SJCRH30 (cell line): ENCODE measurements at regions not wholly inside any gene's neighbourhood (a gene's known extent, or its start where the extent isn't known, plus 50 kb on each side); places are given as distances from the start of the nearest gene placed in this dataset.

Experiments
- DNase-seq, 2 experiments: peaks; one replicate each; pipeline ENCODE4 v3.0.0-alpha.2; 2015 to 2020
- H3K27ac ChIP-seq: fragments of 250-450 bp; sonication (Bioruptor Pico); 2 replicates; pipeline ENCODE4 v1.5.1; 2020; ENCODE audit warnings: mild to moderate bottlenecking, moderate library complexity
- H3K27me3 ChIP-seq: fragments of 250-450 bp; sonication (Bioruptor Pico); 2 replicates; pipeline ENCODE4 v1.5.1; 2020; ENCODE audit warnings: mild to moderate bottlenecking, moderate library complexity
- H3K36me3 ChIP-seq: fragments of 250-450 bp; sonication (Bioruptor Pico); 2 replicates; pipeline ENCODE4 v1.5.1; 2020; ENCODE audit warnings: mild to moderate bottlenecking, moderate library complexity
- H3K4me1 ChIP-seq: fragments of 250-450 bp; sonication (Bioruptor Pico); 2 replicates; pipeline ENCODE4 v1.5.1; 2020; ENCODE audit warnings: mild to moderate bottlenecking, moderate library complexity
- H3K4me3 ChIP-seq: fragments of 250-450 bp; sonication (Bioruptor Pico); 2 replicates; pipeline ENCODE4 v1.5.1; 2020; ENCODE audit warnings: mild to moderate bottlenecking, moderate library complexity
- H3K9me3 ChIP-seq: fragments of 250-450 bp; sonication (Bioruptor Pico); replicated peaks from 2 replicates; pipeline ENCODE4 v1.5.1; 2020; ENCODE audit warnings: mild to moderate bottlenecking, moderate library complexity

GRCh38 chr9:27990524-27990923, 417.2 kb upstream of the C9orf72 start:
- H3K27me3 ChIP-seq: no peaks in the 10 kb centered on the region
- no peaks in the 10 kb centered on the region for H3K36me3 ChIP-seq
- no peaks in the 10 kb centered on the region for H3K4me1 ChIP-seq
- H3K27ac ChIP-seq: no peak overlapping the region
- H3K4me3 ChIP-seq: no peak overlapping the region
- H3K9me3 ChIP-seq: no peaks in the 10 kb centered on the region
- DNase-seq: no peak

GRCh38 chr9:27991221-27991620, 417.9 kb upstream of the C9orf72 start:
- Histone ChIP-seq H3K36me3 (no peaks in the 10 kb centered on the region), H3K4me1 (no peaks in the 10 kb centered on the region), H3K9me3 (no peaks in the 10 kb centered on the region), H3K4me3 (no peak overlapping the region), H3K27ac (no peak overlapping the region), H3K27me3 (no peaks in the 10 kb centered on the region)
- no peak for DNase-seq

DNA sequence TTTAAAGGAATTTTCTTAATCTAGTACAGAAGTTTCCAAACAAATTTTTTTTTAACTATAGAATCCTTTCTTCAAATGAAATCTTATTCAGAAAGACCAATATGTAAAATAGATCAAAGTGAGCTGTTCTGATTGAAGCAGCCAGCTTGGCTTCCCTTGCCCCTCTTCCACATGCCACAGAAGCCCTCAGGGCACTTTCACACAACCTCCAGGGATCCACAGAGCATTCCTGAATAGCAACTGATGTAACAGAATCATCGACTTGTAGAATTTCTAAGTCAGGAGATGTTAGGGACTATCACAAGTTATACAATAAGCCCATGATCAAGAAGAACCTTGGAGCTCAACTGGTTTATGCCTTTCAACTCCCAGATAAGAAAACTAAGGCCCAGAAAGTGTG, 427.8 kb upstream of the C9orf72 start:
- peak; percentile 30 to 31 for DNase-seq
- H3K27me3 ChIP-seq: no peaks in the 10 kb centered on the region
- H3K4me3 ChIP-seq: no peak overlapping the region
- no peaks in the 10 kb centered on the region for H3K9me3 ChIP-seq
- no peaks in the 10 kb centered on the region for H3K4me1 ChIP-seq
- no peaks in the 10 kb centered on the region for H3K36me3 ChIP-seq
- no peak overlapping the region for H3K27ac ChIP-seq

DNA sequence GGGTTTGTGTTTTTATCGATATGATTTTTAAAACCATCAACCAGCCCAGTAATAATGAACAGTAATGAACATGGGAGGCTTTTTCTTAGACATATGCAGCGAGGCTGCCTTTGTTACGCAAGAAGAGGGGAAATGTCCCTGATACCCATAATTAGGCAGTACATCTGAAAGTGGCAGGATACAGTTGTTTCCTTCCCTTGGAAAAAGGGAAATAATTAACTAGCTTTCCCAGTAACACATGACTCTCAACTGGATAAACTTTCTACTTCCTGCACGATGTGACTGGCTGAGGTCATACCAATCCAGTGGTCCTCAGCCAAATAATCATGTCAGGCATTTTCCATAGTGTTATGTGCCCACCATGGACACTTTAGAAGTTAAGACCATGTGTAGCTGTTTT, 431.6 kb upstream of the C9orf72 start:
- no peak for DNase-seq
- H3K4me3 ChIP-seq: no peak overlapping the region
- no peaks in the 10 kb centered on the region for H3K9me3 ChIP-seq
- H3K36me3 ChIP-seq: no peaks in the 10 kb centered on the region
- H3K4me1 ChIP-seq: no peaks in the 10 kb centered on the region
- H3K27me3 ChIP-seq: no peaks in the 10 kb centered on the region
- no peak overlapping the region for H3K27ac ChIP-seq

- Histone ChIP-seq H3K27ac (no peak overlapping the region), H3K4me3 (no peak overlapping the region), H3K9me3 (no peaks in the 10 kb centered on the region), H3K4me1 (no peaks in the 10 kb centered on the region), H3K27me3 (no peaks in the 10 kb centered on the region), H3K36me3 (no peaks in the 10 kb centered on the region)
- no peak for DNase-seq
These were observed 432.5 kb upstream of the C9orf72 start for GRCh38 chr9:28005779-28006178.

GRCh38 chr9:28007097-28007817, 434.0 kb upstream of the C9orf72 start:
- no peaks in the 10 kb centered on the region for H3K9me3 ChIP-seq
- no peak overlapping the region for H3K27ac ChIP-seq
- no peaks in the 10 kb centered on the region for H3K4me1 ChIP-seq
- H3K4me3 ChIP-seq: no peak overlapping the region
- no peak for DNase-seq
- no peaks in the 10 kb centered on the region for H3K27me3 ChIP-seq
- H3K36me3 ChIP-seq: no peaks in the 10 kb centered on the region

- no peaks in the 10 kb centered on the region for H3K36me3 ChIP-seq
- H3K27ac ChIP-seq: no peak overlapping the region
- no peak for DNase-seq
- H3K27me3 ChIP-seq: no peaks in the 10 kb centered on the region
- no peaks in the 10 kb centered on the region for H3K4me1 ChIP-seq
- H3K9me3 ChIP-seq: no peaks in the 10 kb centered on the region
- no peak overlapping the region for H3K4me3 ChIP-seq
These were observed 440.9 kb upstream of the C9orf72 start for GRCh38 chr9:28014212-28014611.

DNA sequence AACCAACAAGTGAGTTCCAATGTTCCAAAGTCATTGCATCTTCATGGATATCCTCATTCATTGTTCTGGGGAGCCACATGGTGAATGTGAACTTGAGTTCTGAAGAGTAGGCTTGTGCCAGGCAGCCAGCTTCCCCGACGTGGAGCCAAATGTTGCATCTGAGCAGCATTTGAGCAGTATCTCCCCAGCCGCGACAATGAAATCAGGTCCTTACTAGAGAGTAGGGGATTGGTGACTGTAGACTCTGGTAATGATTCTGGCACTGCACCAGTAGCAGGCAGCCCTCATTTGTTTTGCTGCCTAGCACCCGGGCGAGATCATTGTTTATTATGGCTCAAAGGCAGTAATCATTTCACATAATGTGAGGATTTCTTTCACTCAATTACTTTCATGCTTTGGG, 451.4 kb upstream of the C9orf72 start:
- no peaks in the 10 kb centered on the region for H3K27me3 ChIP-seq
- H3K36me3 ChIP-seq: no peaks in the 10 kb centered on the region
- no peaks in the 10 kb centered on the region for H3K4me1 ChIP-seq
- no peaks in the 10 kb centered on the region for H3K9me3 ChIP-seq
- H3K27ac ChIP-seq: no peak overlapping the region
- no peak overlapping the region for H3K4me3 ChIP-seq
- no peak for DNase-seq

DNA sequence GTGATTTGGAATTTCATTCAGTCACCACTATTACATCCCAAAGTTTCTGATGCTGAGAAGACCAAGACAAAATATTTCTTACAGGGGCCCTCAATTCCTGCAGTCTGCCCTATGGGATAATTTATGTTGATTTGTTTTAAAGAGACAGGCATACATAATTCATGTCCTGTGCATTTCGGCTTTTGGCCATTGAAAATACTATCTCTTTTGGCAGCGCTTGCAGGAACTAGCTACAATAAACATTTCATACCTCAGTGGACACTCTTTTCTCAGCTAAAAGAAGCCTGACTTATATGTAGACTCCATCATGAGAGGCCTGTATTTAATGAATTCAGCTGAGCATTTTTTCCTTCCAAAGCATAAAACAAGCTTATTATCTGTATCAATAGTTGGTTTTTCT, 451.9 kb upstream of the C9orf72 start:
- H3K9me3 ChIP-seq: no peaks in the 10 kb centered on the region
- no peak overlapping the region for H3K4me3 ChIP-seq

GRCh38 chr9:28031521-28032267, 458.4 kb upstream of the C9orf72 start:
- DNase-seq: no peak
- H3K4me1 ChIP-seq: no peaks in the 10 kb centered on the region
- no peaks in the 10 kb centered on the region for H3K27me3 ChIP-seq
- no peak overlapping the region for H3K27ac ChIP-seq
- no peak overlapping the region for H3K4me3 ChIP-seq
- no peaks in the 10 kb centered on the region for H3K9me3 ChIP-seq
- no peaks in the 10 kb centered on the region for H3K36me3 ChIP-seq

More for the DNA sequence above, 451.9 kb upstream of the C9orf72 start:
- no peaks in the 10 kb centered on the region for H3K4me1 ChIP-seq
- DNase-seq: no peak
- no peaks in the 10 kb centered on the region for H3K36me3 ChIP-seq
- H3K27ac ChIP-seq: no peak overlapping the region
- H3K27me3 ChIP-seq: no peaks in the 10 kb centered on the region

DNA sequence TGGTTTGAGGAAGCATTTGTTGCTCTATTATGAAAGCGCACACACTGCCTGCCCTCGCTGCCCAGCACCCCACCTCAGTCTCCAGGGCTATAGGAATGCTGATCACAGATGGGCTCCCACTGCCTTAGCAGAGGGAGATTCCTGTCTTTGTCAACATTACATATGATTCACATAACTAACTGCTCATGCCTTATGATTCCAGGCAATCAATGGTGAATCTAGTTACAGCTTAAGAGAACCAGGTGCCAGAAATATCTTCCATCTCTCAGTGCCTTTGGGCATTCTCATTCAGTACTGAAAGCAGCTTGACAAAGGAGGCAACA, 458.9 kb upstream of the C9orf72 start:
- H3K4me1 ChIP-seq: no peaks in the 10 kb centered on the region
- H3K36me3 ChIP-seq: no peaks in the 10 kb centered on the region
- H3K27ac ChIP-seq: no peak overlapping the region
- H3K4me3 ChIP-seq: no peak overlapping the region
- H3K27me3 ChIP-seq: no peaks in the 10 kb centered on the region
- no peak for DNase-seq
- no peaks in the 10 kb centered on the region for H3K9me3 ChIP-seq

GRCh38 chr9:28034242-28034641, 461.0 kb upstream of the C9orf72 start:
- H3K4me1 ChIP-seq: no peaks in the 10 kb centered on the region
- H3K36me3 ChIP-seq: no peaks in the 10 kb centered on the region
- no peak overlapping the region for H3K27ac ChIP-seq
- no peaks in the 10 kb centered on the region for H3K27me3 ChIP-seq
- H3K9me3 ChIP-seq: no peaks in the 10 kb centered on the region
- no peak overlapping the region for H3K4me3 ChIP-seq
- DNase-seq: no peak

DNA sequence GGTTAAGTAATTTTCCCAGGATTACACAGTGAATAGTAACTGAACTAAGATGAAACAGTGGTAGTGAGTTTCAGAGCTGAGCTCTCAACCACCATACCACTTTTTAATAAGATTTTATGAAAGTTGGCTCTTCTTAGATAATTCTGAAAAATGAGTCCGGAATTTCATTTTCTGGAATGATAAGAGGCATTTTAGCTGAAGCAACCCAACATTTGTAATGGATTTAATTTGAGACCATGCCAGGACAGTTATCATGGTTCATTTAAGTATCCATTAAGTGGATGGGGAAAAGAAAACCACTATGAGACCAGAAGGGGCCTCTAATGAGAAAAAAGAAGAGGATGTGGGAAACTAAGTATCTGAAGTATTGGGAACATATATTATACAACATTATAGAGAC, 464.7 kb upstream of the C9orf72 start:
- Histone ChIP-seq H3K9me3 (no peaks in the 10 kb centered on the region), H3K27ac (no peak overlapping the region), H3K36me3 (no peaks in the 10 kb centered on the region), H3K4me3 (no peak overlapping the region), H3K27me3 (no peaks in the 10 kb centered on the region), H3K4me1 (no peaks in the 10 kb centered on the region)
- no peak for DNase-seq

- Histone ChIP-seq H3K4me3 (no peak overlapping the region), H3K9me3 (no peaks in the 10 kb centered on the region), H3K4me1 (no peaks in the 10 kb centered on the region; the same call in 1 of the 2 replicates), H3K27ac (no peak overlapping the region), H3K36me3 (no peaks in the 10 kb centered on the region), H3K27me3 (no peaks in the 10 kb centered on the region)
- DNase-seq: no peak
These were observed 471.8 kb upstream of the C9orf72 start for GRCh38 chr9:28045051-28045450.

DNA sequence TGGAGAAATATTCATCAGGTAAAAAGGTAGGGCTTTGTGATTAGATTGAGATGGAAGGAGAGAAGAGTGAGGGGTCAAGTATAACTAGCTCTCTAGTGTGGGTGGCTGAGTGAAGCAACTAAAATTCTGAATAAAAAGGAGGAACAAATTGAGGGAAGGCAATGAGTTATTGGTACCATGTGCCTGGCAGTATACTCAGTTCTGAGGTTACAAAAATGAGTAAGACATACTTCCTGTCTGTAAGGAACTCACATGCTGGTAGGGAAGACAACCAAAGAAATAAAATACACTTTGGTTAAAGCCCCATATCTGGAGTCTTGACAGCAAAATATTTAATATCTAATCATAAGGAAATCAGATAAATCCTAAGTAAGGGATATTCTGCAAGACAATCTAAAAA, 476.8 kb upstream of the C9orf72 start:
- H3K36me3 ChIP-seq: no peaks in the 10 kb centered on the region
- no peak for DNase-seq
- peaks cover 21% of the 10 kb centered on the region for H3K4me1 ChIP-seq
- H3K27ac ChIP-seq: no peak overlapping the region
- H3K4me3 ChIP-seq: no peak overlapping the region
- H3K9me3 ChIP-seq: no peaks in the 10 kb centered on the region
- no peaks in the 10 kb centered on the region for H3K27me3 ChIP-seq

DNA sequence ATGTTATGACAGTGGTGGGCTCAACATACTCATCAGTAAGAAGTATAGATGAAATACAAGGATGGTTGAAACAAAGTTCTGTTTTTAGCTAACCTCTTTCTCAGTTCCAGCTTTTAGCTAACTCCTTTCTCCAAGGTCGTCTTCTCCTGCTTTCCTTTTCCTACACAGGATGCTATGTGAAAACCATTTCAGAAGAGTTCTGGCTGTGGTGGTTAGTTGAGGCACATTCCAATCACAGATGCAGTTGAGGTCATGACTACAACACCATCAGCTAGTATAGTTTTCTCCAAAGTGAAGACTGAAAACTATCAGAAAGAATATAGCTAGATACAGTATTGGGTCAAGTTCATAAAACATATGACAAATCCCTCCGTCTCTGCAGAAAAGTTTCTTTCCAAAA, 477.7 kb upstream of the C9orf72 start:
- Histone ChIP-seq H3K9me3 (no peaks in the 10 kb centered on the region), H3K36me3 (no peaks in the 10 kb centered on the region), H3K4me3 (no peak overlapping the region), H3K4me1 (peaks cover 21% of the 10 kb centered on the region), H3K27me3 (no peaks in the 10 kb centered on the region), H3K27ac (peak overlapping the region; percentile 21; the same call in 1 of the 2 replicates)
- no peak for DNase-seq
